Right lobe of liver (tissue), 4 donors: ENCODE measurements at regions not wholly inside any gene's neighbourhood (a gene's known extent, or its start where the extent isn't known, plus 50 kb on each side); places are given as distances from the start of the nearest gene placed in this dataset.

Experiments used
- POLR2A ChIP-seq: fragments of 450-650 bp; IDR thresholded peaks from one replicate; pipeline ENCODE4 v1.6.1; 2017; ENCODE audit warnings: antibody characterized with exemption, mild to moderate bottlenecking
- TF ChIP-seq, protein P1 (sequence below), 4 donors: fragments of 200-600 bp in 3 of 4; fragments of 450-650 bp in 1 of 4; IDR thresholded peaks; one replicate each; pipeline versions ENCODE4 v1.5.1 to v1.8.0; 2016 to 2022; ENCODE audit warnings: antibody characterized with exemption in 4 of 4, mild to moderate bottlenecking in 2 of 4
- donor health status: DM: no; HTN: no; CAD: no.
- donor health status: DM: no; HTN: no; CAD: no.
- donor health status: DM: no; HTN: yes; CAD: no.

DNA sequence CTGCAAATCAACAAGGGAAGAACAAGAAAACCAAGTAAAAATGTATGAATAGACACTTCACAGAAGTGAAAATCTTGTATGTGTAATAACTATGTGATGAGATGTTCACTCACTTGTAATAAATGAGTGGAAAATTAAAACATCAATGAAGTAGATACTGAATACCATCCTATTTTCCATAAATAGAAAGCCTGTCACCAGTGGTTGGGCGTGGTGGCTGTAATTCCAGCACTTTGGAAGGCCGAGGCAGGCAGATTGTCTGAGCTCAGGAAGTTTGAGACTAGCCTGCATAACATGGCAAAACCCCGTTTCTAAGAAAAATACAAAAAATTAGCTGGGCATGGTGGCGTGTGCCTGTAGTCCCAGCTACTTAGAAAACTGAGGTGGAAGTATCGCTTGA lies 53.5 kb upstream of the SOD3 start:
- TF ChIP-seq, protein P1, sequence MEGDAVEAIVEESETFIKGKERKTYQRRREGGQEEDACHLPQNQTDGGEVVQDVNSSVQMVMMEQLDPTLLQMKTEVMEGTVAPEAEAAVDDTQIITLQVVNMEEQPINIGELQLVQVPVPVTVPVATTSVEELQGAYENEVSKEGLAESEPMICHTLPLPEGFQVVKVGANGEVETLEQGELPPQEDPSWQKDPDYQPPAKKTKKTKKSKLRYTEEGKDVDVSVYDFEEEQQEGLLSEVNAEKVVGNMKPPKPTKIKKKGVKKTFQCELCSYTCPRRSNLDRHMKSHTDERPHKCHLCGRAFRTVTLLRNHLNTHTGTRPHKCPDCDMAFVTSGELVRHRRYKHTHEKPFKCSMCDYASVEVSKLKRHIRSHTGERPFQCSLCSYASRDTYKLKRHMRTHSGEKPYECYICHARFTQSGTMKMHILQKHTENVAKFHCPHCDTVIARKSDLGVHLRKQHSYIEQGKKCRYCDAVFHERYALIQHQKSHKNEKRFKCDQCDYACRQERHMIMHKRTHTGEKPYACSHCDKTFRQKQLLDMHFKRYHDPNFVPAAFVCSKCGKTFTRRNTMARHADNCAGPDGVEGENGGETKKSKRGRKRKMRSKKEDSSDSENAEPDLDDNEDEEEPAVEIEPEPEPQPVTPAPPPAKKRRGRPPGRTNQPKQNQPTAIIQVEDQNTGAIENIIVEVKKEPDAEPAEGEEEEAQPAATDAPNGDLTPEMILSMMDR (IDR thresholded peaks at IDR 0.05), result no peak
- no peak for TF ChIP-seq POLR2A
